ENCODE measurements at regions not wholly inside any gene's neighbourhood (a gene's known extent, or its start where the extent isn't known, plus 50 kb on each side); places are given as distances from the start of the nearest gene placed in this dataset.

DNA sequence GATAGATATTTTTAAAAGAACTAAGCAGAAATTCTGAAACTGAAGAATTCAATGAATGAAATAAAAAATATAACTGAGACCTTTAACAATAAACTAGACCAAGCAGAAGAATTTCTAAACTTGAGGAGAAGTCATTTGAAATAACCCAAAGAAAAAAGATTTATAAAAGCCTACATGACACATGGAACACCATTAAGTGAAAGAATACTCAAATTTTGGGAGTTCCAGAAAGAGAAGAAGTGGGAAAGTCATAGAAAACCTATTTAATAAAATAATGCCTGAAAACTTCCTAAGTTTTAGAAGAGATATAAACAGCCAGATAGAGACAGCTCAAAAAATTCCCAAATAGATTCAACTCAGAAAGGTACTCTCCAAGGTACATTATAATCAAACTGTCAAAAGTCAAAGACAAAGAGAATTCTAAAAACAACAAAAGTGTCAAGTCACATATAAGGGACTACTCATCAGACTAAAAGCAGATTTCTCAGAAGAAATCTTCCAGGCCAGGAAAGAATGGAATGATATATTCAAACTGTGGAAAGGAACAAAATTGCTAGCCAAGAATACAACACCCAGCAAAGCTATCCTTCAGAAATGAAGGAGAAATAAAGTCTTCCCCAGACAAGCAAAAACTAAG, 72.9 kb upstream of the GNAZ start:
- no peak for DNase-seq (ENCODE audit: low read depth)
- TF ChIP-seq, protein P1, sequence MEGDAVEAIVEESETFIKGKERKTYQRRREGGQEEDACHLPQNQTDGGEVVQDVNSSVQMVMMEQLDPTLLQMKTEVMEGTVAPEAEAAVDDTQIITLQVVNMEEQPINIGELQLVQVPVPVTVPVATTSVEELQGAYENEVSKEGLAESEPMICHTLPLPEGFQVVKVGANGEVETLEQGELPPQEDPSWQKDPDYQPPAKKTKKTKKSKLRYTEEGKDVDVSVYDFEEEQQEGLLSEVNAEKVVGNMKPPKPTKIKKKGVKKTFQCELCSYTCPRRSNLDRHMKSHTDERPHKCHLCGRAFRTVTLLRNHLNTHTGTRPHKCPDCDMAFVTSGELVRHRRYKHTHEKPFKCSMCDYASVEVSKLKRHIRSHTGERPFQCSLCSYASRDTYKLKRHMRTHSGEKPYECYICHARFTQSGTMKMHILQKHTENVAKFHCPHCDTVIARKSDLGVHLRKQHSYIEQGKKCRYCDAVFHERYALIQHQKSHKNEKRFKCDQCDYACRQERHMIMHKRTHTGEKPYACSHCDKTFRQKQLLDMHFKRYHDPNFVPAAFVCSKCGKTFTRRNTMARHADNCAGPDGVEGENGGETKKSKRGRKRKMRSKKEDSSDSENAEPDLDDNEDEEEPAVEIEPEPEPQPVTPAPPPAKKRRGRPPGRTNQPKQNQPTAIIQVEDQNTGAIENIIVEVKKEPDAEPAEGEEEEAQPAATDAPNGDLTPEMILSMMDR (IDR thresholded peaks at IDR 0.05; ENCODE audit: low read depth, low read length, missing control alignments): no peak
- no peak overlapping the region for H3K4me3 ChIP-seq (ENCODE audit: low read depth, low read length)

DNA sequence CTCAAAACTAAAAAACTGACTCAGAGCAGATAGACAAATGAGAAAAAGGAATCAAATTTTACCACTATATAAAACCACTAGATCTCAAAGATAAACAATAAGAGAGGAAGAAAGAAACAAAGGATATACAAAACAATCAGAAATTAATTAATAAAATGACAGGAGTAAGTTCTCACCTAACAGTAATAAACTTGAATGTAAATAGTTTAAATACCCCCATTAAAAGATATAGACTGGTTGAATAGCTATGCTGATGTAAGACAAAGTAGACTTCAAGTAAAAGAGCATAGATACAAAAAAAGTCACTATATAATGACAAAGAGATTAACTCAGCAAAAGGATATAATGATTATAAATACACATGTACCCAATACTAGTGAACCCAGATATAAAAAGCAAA, 72.3 kb upstream of the GNAZ start:
- TF ChIP-seq, protein P1 (IDR thresholded peaks at IDR 0.05; ENCODE audit: low read depth, low read length, missing control alignments): no peak
- no peak overlapping the region for H3K4me3 ChIP-seq (ENCODE audit: low read depth, low read length)
- DNase-seq (ENCODE audit: low read depth): no peak

DNA sequence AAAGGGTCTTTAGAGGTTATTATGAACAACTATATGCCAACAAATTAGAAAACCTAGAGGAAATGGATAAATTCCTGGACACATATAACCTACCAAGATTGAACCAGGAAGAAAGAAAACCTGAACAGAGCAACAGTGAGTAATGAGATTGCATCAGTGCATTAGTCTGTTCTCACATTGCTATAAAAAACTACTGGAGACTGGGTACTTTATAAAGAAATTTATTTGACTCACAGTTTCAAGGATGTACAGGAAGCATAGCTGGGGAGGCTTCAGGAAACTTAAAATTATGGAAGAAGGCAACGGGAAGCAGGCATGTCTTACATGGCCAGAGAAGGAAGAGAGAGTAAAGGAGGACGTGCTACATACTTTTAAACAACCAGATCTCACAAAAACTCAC, 70.8 kb upstream of the GNAZ start:
- no peak for DNase-seq (ENCODE audit: low read depth)
- TF ChIP-seq, protein P1 (IDR thresholded peaks at IDR 0.05; ENCODE audit: low read depth, low read length, missing control alignments): no peak
- H3K4me3 ChIP-seq (ENCODE audit: low read depth, low read length): no peak overlapping the region

DNA sequence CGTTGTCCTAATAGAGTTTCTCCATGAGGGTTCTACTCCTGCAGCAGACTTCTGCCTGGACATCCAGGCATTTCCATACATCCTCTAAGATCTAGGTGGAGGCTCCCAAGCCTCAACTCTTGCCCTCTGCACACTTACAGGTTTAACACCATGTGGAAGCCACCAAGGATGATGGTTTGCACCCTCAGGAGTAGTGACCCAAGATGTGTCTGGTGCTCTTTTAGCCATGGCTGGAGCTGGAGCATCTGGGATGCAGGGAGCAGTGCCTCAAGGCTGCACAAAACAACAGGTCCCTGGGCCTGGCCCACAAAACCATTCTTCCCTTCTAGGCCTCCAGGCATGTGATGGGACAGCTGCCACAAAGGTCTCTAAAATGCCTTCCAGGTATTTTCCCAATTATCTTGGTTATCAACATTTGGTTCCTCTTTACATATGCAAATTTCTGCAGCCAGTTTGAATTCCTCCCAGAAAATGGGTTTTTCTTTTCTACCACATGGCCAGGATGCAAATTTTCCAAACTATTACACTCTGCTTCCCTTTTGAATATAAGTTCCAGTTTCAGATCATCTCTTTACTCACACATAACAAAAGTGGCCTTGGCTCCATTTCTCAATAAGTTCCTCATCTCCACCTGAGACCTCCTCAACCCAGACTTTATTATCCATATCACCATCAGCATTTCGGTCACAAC, 69.5 kb upstream of the GNAZ start:
- TF ChIP-seq, protein P1 (IDR thresholded peaks at IDR 0.05; ENCODE audit: low read depth, low read length, missing control alignments): no peak
- no peak overlapping the region for H3K4me3 ChIP-seq (ENCODE audit: low read depth, low read length)
- DNase-seq (ENCODE audit: low read depth): no peak

DNA sequence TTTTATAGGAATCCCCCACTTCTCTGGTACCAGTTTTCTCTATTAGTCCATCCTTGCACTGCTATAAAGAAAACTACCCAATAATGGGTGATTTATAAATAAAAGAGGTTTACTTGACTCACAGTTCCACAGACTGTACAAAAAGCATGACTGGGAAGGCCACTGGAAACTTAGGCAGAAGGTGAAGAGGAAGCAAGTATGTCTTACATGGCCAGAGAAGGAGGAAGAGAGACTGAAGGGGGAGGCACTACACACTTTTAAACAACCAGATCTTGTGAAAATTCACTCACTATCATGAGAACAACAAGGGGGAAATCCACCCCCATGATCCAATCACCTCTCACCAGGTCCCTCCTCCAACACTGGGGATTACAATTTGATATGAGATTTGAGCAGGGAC, 68.9 kb upstream of the GNAZ start:
- no peak overlapping the region for H3K4me3 ChIP-seq (ENCODE audit: low read depth, low read length)
- no peak for DNase-seq (ENCODE audit: low read depth)
- TF ChIP-seq, protein P1 (IDR thresholded peaks at IDR 0.05; ENCODE audit: low read depth, low read length, missing control alignments): no peak

DNA sequence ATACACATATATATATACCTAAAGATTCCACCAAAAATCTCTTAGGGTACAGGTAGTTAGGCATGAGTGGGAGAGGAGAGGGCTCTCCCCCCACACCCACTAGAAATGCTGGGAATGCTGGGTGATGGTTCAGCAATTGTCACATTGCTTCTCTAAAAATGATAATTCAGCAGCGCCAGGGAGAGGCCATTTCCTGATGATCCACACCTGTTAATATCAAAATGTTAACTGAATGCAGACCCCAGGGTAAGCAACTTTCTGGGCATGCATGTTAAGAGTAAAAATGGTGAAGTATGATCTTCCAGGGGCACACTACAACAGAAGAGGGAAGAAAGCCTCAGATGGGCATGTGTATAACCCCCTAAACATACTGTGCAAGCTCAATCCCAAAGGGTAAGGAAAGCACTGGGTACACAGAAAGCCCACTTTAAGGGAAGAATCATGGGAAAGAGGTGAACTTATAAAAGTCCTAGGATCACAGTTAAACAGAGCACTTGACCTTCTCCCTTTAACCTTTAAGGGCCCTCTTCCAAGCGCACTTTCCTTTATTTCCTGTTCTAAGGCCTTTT, 67.6 kb upstream of the GNAZ start:
- no peak overlapping the region for H3K4me3 ChIP-seq (ENCODE audit: low read depth, low read length)
- no peak for DNase-seq (ENCODE audit: low read depth)
- TF ChIP-seq, protein P1 (IDR thresholded peaks at IDR 0.05; ENCODE audit: low read depth, low read length, missing control alignments): no peak
